ENCODE measurements at regions not wholly inside any gene's neighbourhood (a gene's known extent, or its start where the extent isn't known, plus 50 kb on each side); places are given as distances from the start of the nearest gene placed in this dataset.

GRCh38 chr7:400901-401485, 111.0 kb downstream of the FOXL3 start:
- Mint-ChIP-seq H3K4me1 (no peaks in the 10 kb centered on the region), H3K4me3 (no peak overlapping the region), H3K27me3 (peaks cover 9% of the 10 kb centered on the region), H3K27ac (no peak overlapping the region), H3K36me3 (ENCODE audit: low read depth) (peaks cover 11% of the 10 kb centered on the region), H3K9me3 (peaks cover 26% of the 10 kb centered on the region)
- TF ChIP-seq CTCF (IDR thresholded peaks at IDR 0.05): no peak
- CTCF ChIA-PET: no interaction called here
- DNase-seq (no peak), ATAC-seq (ENCODE audit: low read depth) (no peak)
- POLR2A ChIA-PET: no interaction called here
- intact Hi-C loops (cut with micrococcal nuclease): no loop called here

DNA sequence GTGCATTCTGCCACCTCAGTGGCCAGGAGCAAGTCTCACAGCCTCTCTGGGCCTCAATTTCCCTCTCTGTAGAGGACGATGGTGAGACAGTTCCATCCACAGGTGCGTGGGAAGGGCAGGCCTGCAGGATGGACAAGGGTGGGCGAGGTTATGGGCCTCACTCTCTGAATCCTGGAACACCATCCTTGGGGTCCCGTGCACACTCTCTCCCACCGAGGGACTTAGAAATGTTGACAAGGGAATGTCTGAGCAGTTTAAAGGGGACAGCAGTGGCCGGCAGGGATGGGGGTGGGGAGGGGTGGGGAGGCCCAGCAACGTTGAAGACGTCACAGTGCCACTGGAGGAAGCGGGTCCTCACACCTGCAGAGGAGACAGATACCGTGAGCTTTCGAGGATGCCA, 111.5 kb downstream of the FOXL3 start:
- ChIA-PET CTCF (no interaction called here), POLR2A (no interaction called here)
- Mint-ChIP-seq H3K9me3 (peaks cover 21% of the 10 kb centered on the region), H3K4me3 (no peak overlapping the region), H3K36me3 (ENCODE audit: low read depth) (peaks cover 8% of the 10 kb centered on the region), H3K27me3 (peaks cover 9% of the 10 kb centered on the region), H3K4me1 (no peaks in the 10 kb centered on the region), H3K27ac (no peak overlapping the region)
- TF ChIP-seq CTCF (IDR thresholded peaks at IDR 0.05): no peak
- no peak for ATAC-seq (ENCODE audit: low read depth)
- DNase-seq: no peak
- intact Hi-C loops (cut with micrococcal nuclease): no loop called here

GRCh38 chr7:404812-405488, 114.7 kb downstream of the PDGFA start:
- ChIA-PET CTCF (no interaction called here), POLR2A (interaction anchor here (0.5 kb wide), 1 partner anchor 368 kb away, joined by 5 read pairs; no protein-coding TSS in a partner anchor)
- no peak for TF ChIP-seq CTCF (IDR thresholded peaks at IDR 0.05)
- Mint-ChIP-seq H3K9me3 (peaks cover under 1% of the 10 kb centered on the region), H3K27me3 (peaks cover 9% of the 10 kb centered on the region), H3K36me3 (ENCODE audit: low read depth) (no peaks in the 10 kb centered on the region), H3K27ac (no peak overlapping the region), H3K4me1 (no peaks in the 10 kb centered on the region), H3K4me3 (no peak overlapping the region)
- intact Hi-C loops (cut with micrococcal nuclease): no loop called here
- no peak for DNase-seq
- ATAC-seq (ENCODE audit: low read depth): no peak

DNA sequence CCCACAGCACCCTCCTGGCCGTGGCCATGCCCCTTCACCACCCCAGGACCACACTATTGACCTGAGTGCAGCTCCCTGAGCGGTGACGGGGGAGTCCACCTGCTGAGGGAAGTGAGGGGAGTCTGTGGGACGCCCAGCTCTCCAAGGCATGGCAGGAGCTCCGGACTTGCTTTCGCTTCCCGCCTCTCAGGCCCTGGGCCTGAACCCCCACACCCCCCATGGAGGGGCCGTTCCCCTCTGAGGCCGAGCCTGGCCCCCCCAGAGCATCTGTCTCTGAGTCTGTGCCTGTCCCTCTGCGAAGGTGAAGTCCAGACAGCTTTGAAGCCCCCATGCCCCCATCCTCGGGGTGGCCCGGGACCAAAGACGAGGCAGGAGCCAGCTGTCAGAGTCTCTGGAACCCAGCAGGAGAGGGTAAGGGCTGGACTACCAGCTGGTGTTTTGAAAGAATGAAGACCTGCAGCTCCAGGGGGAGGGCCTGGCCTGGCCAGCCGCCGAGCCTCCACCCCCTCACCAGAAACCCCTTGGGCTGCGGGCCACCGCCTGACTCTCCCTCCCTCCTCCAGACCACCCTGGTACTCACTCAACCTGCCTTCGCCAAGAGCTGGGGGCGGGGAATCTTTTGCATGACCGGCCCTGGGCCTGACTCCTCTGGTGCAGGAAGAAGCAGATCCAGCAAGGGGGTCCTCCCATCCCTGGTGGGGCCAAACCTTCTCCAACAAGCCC, 114.0 kb downstream of the PDGFA start:
- Mint-ChIP-seq H3K9me3 (no peaks in the 10 kb centered on the region), H3K4me1 (no peaks in the 10 kb centered on the region), H3K27me3 (peaks cover 7% of the 10 kb centered on the region), H3K27ac (no peak overlapping the region), H3K36me3 (ENCODE audit: low read depth) (no peaks in the 10 kb centered on the region), H3K4me3 (no peak overlapping the region)
- ChIA-PET CTCF (no interaction called here), POLR2A (interaction anchor here (0.5 kb wide), 1 partner anchor 367 kb away, joined by 5 read pairs; no protein-coding TSS in a partner anchor)
- intact Hi-C loops (cut with micrococcal nuclease): no loop called here
- no peak for DNase-seq
- TF ChIP-seq CTCF (IDR thresholded peaks at IDR 0.05): no peak
- no peak for ATAC-seq (ENCODE audit: low read depth)
